GM19035 (cell line): ENCODE measurements at regions not wholly inside any gene's neighbourhood (a gene's known extent, or its start where the extent isn't known, plus 50 kb on each side); places are given as distances from the start of the nearest gene placed in this dataset.
"Not testable (repeated sequence)": the region's sequence is repeated elsewhere in the genome, so short reads cannot be mapped to it uniquely, and the experiment has no call there.

Experiments used
- ATAC-seq: cut with Tn5 transposase; IDR thresholded peaks from one replicate; pipeline ENCODE4 v1.9.1; 2021; ENCODE audit not compliant: unreplicated experiment

GRCh38 chr2:196276421-196276820 is 105.0 kb upstream of the STK17B start:
- ATAC-seq = no peak

GRCh38 chr2:196277002-196277401 is 105.6 kb upstream of the STK17B start:
- peak; percentile 40 for ATAC-seq

DNA sequence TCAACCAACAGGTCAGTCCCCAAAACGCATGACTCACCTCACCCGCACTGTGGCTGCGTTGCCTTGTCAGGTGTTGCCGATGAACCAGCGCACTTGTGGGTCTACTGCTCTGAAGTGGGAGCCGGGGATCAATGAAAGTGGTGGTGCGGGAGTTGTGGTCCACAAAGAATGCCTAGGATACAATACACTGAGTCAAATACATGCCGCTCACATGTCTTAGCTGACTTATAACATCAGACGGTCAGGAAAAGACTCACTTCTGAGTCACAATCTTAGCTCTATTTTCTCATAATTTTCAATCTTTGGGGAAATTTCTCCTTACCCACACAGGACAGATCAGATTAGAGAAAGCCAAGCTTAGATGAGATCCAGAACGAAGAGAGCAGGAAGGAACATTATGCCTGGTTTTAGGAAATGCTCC is 107.1 kb upstream of the STK17B start:
- no peak for ATAC-seq

DNA sequence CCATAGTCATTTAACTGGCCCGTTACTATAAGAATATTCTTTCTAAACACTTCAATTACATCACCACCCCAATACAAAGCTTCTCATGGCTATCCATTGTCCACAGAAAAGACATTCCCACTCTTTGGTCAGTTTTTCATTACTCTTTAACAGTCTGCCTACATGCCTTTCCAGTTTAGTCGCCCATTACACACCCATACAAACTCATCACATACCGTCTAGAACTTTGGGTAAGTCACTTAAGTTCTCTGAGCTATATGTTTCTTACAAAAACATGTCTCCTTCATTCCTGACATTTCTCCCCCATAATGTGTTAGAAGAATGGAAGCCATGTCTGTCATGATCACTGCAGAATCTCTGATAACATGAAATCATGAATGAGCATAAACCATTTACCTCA is 108.2 kb upstream of the STK17B start:
- ATAC-seq = no peak

DNA sequence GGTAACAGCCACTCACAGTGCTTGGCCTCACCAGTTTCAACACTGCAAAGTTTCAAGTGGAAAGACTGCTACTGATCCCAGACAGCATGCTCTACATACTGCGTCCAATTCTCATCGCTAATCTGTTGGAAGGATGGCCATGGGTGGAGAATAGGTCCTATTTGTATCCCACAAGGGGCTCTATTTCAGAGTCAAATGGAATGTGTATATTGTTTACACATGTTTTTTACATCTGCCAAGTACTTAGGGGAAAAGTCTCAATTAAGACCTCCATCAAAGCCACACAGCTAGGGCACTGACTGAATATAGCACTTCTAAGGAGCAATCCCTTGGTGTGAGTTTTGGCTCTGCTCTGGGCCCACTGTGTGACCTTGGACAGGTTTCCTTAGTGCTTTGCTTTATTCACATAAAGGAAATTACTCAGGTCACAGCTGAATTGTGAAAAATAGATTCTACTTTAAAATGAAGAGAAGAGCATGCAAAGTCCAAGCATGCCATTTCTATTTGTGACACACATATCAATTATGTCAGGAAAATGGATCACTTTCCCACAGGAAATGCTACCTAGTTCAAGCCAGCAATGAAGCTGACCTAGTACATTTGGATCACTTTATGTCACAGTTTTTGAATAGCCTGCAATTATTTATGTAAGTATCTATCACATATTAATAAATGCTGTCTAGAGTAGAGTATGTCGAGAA is 112.9 kb upstream of the STK17B start:
- no peak for ATAC-seq

DNA sequence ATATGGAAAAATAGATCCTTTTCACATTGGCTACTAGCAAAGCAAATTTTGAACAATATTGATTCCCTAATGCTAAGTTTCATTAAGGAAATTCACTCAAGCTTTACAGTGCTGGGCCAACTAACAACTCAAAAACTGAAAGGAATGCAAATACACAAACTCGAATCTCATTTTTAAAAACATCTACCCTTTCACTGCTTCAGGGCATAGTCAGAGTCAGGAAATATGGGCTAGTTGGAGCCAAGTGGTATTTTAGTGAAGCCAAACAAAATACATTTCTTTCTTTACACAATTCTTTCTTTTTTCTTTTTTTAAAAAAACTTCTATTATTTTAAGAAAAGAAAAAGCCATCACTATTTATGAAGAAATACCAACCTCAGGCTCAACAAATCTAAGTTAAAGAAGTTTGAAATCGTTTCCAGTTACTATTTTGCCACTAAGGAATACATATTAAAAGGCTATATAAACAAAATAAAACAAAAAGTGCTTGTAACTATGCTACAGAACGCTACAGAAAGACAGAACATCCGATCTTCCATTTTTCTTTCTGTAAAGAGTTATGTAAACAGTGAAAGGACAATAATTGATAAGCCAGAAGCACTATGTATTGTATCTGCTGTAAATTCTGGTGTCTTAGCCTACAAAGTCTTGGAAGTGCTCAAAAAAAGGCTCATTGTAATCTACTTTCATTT is 113.6 kb upstream of the STK17B start:
- no peak for ATAC-seq

- peak; percentile 67 for ATAC-seq
Measured at GRCh38 chr2:196286821-196287220, 115.4 kb upstream of the STK17B start.

DNA sequence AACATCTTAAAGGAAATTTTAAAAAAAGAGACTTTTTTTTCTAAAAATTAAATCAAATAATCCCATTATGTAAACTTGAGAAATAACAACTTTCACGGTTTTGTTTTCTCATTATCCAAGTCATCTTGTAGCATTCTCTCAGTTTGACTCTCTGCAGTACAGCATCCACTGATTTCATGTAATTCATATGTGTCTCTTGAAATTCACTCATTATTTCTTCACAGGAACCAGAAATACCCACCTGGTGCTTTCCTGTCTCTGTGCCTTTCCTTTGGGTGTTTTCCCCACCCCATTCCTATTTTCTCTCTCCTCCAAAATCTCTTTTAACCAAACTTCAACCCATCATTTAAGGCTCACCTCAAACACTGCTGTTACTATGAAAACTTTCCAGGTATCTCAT is 116.1 kb upstream of the STK17B start:
- ATAC-seq = no peak

GRCh38 chr2:196288006-196288538 is 116.7 kb upstream of the STK17B start:
- ATAC-seq = no peak

DNA sequence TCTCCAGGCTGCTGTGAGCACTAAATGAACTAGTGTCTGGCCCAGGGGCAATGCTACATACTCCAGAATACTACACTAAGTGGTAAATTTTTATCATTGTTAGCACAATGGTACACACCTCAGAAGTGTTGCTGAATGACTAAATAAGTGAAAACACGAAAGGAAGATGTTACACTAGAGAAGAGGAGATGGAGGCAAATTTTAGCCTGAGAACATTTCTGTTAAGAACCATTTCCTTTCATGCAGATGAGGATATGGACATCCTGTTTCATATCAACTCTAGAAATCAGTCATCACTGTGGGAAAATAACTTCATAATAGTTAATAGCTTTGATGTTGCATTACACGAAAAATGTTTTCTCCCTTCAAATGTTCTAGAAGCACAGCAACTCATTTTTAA is 117.6 kb upstream of the STK17B start:
- no peak for ATAC-seq

GRCh38 chr2:196290136-196290535 is 118.8 kb upstream of the STK17B start:
- ATAC-seq = no peak

- ATAC-seq = no peak
Measured at GRCh38 chr2:196290569-196290968, 119.2 kb upstream of the STK17B start.

DNA sequence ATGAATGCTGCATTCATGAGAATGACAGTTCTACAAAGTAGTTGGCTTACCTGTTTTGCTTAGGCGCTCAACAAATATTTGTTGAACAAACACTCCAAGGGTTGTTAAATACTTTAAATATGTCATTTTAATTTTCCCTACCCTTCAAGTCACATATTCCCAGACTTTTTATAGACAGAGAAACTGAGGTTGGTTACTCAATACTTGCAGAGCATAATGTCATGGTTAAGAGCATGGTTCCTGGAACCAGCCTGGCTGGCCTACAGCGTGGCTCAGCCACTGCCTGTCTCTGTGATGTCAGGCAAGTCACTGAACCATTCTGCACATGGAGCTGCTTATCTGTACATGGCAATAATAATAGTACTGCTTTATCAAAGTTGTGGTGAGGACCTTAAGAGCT is 120.0 kb upstream of the STK17B start:
- ATAC-seq = no peak

GRCh38 chr2:196291873-196292800 is 120.8 kb upstream of the STK17B start:
- no peak for ATAC-seq

GRCh38 chr2:196293751-196294515 is 122.6 kb upstream of the STK17B start:
- ATAC-seq = no peak

- ATAC-seq = no peak
Measured at GRCh38 chr2:196294516-196294909, 123.1 kb upstream of the STK17B start.

DNA sequence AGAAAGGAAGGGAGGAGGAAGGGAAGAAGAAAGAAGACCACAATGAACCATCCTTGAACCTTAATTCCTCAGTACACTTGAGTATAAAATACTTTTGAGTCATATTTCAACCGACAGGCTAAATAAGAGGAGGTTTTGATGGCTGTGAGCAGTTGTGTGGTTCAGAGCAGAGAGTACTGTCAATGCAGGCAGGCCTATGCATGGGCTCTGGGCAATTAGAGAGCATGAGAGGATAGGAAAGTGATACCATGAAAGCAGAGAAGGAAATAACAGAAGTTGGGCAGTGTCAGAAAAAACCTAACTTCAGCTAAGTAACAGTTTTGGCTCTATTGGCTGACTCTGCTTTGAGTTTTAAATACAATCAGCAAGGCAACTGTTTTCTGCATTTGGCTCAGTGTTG is 123.6 kb upstream of the STK17B start:
- no peak for ATAC-seq

DNA sequence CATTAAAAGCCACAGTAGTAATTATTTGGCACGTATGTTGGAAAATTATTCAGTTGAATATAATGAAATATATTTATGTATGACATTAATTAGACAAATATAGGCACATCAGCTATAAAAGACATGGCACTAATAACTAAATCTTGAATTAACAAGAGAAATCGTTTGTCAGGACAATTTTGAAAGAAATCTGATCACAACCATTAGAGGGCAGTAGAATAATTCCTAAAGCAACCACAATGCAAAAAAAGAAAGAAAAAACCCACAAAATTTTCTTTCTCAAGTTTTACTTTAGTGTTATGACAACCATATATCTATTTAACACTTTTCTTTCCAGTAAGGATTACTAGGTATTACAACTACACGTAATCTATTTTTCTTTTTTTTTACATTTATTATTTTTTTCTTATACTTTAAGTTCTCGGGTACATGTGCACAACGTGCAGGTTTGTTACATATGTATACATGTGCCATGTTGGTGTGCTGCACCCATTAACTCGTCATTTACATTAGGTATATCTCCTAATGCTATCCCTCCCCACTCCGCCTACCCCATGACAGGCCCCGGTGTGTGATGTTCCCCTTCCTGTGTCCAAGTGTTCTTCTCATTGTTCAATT is 126.8 kb upstream of the STK17B start:
- not testable (repeated sequence) for ATAC-seq

- ATAC-seq = no peak
Measured at GRCh38 chr2:196307775-196308305, 136.5 kb upstream of the STK17B start.

- no peak for ATAC-seq
Measured at GRCh38 chr2:196309691-196310090, 138.3 kb upstream of the STK17B start.
